Activated B cell treated with CpG ODN at 0.5 μM for 24 hours (primary cell): ENCODE measurements at regions not wholly inside any gene's neighbourhood (a gene's known extent, or its start where the extent isn't known, plus 50 kb on each side); places are given as distances from the start of the nearest gene placed in this dataset.

Experiments used
- ATAC-seq: fragments of 200-7000 bp; cut with Tn5 transposase; one replicate; pipeline ENCODE4 v1.10.0; 2021; ENCODE audit warnings: low read depth, mild to moderate bottlenecking, moderate library complexity
- CTCF ChIA-PET: fragments of 350-600 bp; sonication (Branson Sonifier 250); formaldehyde crosslinking; loops from one replicate; lab custom pipeline; 2021; ENCODE audit warnings: antibody characterized with exemption; lab: Charles Lee
- POLR2A ChIA-PET: fragments of 350-600 bp; sonication (Branson Sonifier 250); formaldehyde crosslinking; loops from one replicate; lab custom pipeline; 2021; ENCODE audit warnings: antibody characterized with exemption; lab: Charles Lee
- DNase-seq: peaks from one replicate; pipeline ENCODE4 v3.0.0; 2022
- H3K27ac Mint-ChIP-seq: one replicate; pipeline ENCODE4 v1.8.0; 2020; ENCODE audit warnings: mixed read lengths
- H3K27me3 Mint-ChIP-seq: one replicate; pipeline ENCODE4 v1.8.0; 2021; ENCODE audit warnings: mixed read lengths
- H3K36me3 Mint-ChIP-seq: one replicate; pipeline ENCODE4 v1.8.0; 2021; ENCODE audit warnings: low read depth, mixed read lengths
- H3K4me1 Mint-ChIP-seq: one replicate; pipeline ENCODE4 v1.8.0; 2021; ENCODE audit warnings: mixed read lengths
- H3K4me3 Mint-ChIP-seq: one replicate; pipeline ENCODE4 v1.8.0; 2020; ENCODE audit warnings: mild to moderate bottlenecking, mixed read lengths
- H3K9me3 Mint-ChIP-seq: one replicate; pipeline ENCODE4 v1.8.0; 2020; ENCODE audit warnings: mixed read lengths
- CTCF ChIP-seq: fragments of 200-600 bp; IDR thresholded peaks from one replicate; pipeline ENCODE4 v1.8.0; 2022; ENCODE audit warnings: antibody characterized with exemption, mild to moderate bottlenecking
- intact Hi-C: fragments of 100-400 bp; cut with micrococcal nuclease; formaldehyde crosslinking; loops from one replicate; pipeline ENCODE4 v1.15.1; 2024

GRCh38 chr20:39581034-39581433 is 618.9 kb downstream of the DHX35 start:
- DNase-seq (no peak), ATAC-seq (no peak)
- Mint-ChIP-seq H3K27ac (no peak overlapping the region), H3K9me3 (no peaks in the 10 kb centered on the region), H3K27me3 (no peaks in the 10 kb centered on the region), H3K36me3 (no peaks in the 10 kb centered on the region), H3K4me1 (no peaks in the 10 kb centered on the region), H3K4me3 (no peak overlapping the region)
- TF ChIP-seq CTCF, result no peak
- intact Hi-C loops, result no loop called here
- CTCF ChIA-PET, result no interaction called here
- POLR2A ChIA-PET, result no interaction called here

- ATAC-seq (no peak), DNase-seq (no peak)
- no peaks in the 10 kb centered on the region for H3K4me1 Mint-ChIP-seq
- intact Hi-C loops, result no loop called here
- POLR2A ChIA-PET, result no interaction called here
- peaks cover 5% of the 10 kb centered on the region for H3K9me3 Mint-ChIP-seq
- H3K36me3 Mint-ChIP-seq, result no peaks in the 10 kb centered on the region
- CTCF ChIA-PET, result no interaction called here
- no peak overlapping the region for H3K4me3 Mint-ChIP-seq
- TF ChIP-seq CTCF, result no peak
- no peak overlapping the region for H3K27ac Mint-ChIP-seq
- peaks cover 2% of the 10 kb centered on the region for H3K27me3 Mint-ChIP-seq
Observed at GRCh38 chr20:39576771-39577170, 614.6 kb downstream of the DHX35 start.

GRCh38 chr20:39574061-39574460 is 611.9 kb downstream of the DHX35 start:
- peaks cover 2% of the 10 kb centered on the region for H3K27me3 Mint-ChIP-seq
- intact Hi-C loops, result no loop called here
- no peak for ATAC-seq
- ChIA-PET POLR2A (no interaction called here), CTCF (no interaction called here)
- no peak for TF ChIP-seq CTCF
- H3K36me3 Mint-ChIP-seq, result no peaks in the 10 kb centered on the region
- DNase-seq, result no peak
- peaks cover 5% of the 10 kb centered on the region for H3K9me3 Mint-ChIP-seq
- peaks cover under 1% of the 10 kb centered on the region for H3K4me1 Mint-ChIP-seq
- H3K27ac Mint-ChIP-seq, result no peak overlapping the region
- H3K4me3 Mint-ChIP-seq, result no peak overlapping the region

GRCh38 chr20:39571171-39571570 is 609.0 kb downstream of the DHX35 start:
- ChIA-PET CTCF (no interaction called here), POLR2A (no interaction called here)
- intact Hi-C loops, result no loop called here
- peaks cover 2% of the 10 kb centered on the region for H3K27me3 Mint-ChIP-seq
- H3K36me3 Mint-ChIP-seq, result no peaks in the 10 kb centered on the region
- H3K4me1 Mint-ChIP-seq, result peaks cover 12% of the 10 kb centered on the region
- H3K4me3 Mint-ChIP-seq, result no peak overlapping the region
- ATAC-seq, result no peak
- no peak overlapping the region for H3K27ac Mint-ChIP-seq
- peaks cover 5% of the 10 kb centered on the region for H3K9me3 Mint-ChIP-seq
- no peak for DNase-seq
- no peak for TF ChIP-seq CTCF

- ATAC-seq, result peak; percentile 87
- H3K4me3 Mint-ChIP-seq, result peak overlapping the region; percentile 2
- TF ChIP-seq CTCF, result no peak
Observed at GRCh38 chr20:39568109-39568508, 606.0 kb downstream of the DHX35 start.

More at GRCh38 chr20:39568109-39568508, 606.0 kb downstream of the DHX35 start:
- Mint-ChIP-seq H3K4me1 (peaks cover 14% of the 10 kb centered on the region), H3K27ac (peak overlapping the region; percentile 74), H3K36me3 (no peaks in the 10 kb centered on the region), H3K27me3 (no peaks in the 10 kb centered on the region), H3K9me3 (no peaks in the 10 kb centered on the region)
- CTCF ChIA-PET, result no interaction called here
- intact Hi-C loops, result loop anchor here (5.0 kb wide), 1 partner anchor 259 kb away; no protein-coding TSS in a partner anchor
- DNase-seq, result no peak
- POLR2A ChIA-PET, result no interaction called here
